GM19324 (cell line): ENCODE measurements at regions not wholly inside any gene's neighbourhood (a gene's known extent, or its start where the extent isn't known, plus 50 kb on each side); places are given as distances from the start of the nearest gene placed in this dataset.

Source experiments
- ATAC-seq: cut with Tn5 transposase; IDR thresholded peaks from one replicate; pipeline ENCODE4 v1.9.1; 2021; ENCODE audit warnings: mild to moderate bottlenecking, moderate library complexity; ENCODE audit not compliant: unreplicated experiment, low FRiP score

GRCh38 chr16:65634291-65634690 lies 512.4 kb upstream of the CDH11 start:
- no peak for ATAC-seq

GRCh38 chr16:65624666-65625065 lies 502.8 kb upstream of the CDH11 start:
- no peak for ATAC-seq

- ATAC-seq: no peak
These were observed 502.4 kb upstream of the CDH11 start for GRCh38 chr16:65624229-65624628.

GRCh38 chr16:65622871-65623270 lies 501.0 kb upstream of the CDH11 start:
- ATAC-seq: no peak

- no peak for ATAC-seq
These were observed 500.3 kb upstream of the CDH11 start for GRCh38 chr16:65622151-65622550.

- ATAC-seq: no peak
These were observed 499.8 kb upstream of the CDH11 start for GRCh38 chr16:65621640-65622039.

- ATAC-seq: no peak
These were observed 497.7 kb upstream of the CDH11 start for GRCh38 chr16:65619606-65620005.

- no peak for ATAC-seq
These were observed 497.1 kb upstream of the CDH11 start for GRCh38 chr16:65618931-65619330.

- no peak for ATAC-seq
These were observed 496.5 kb upstream of the CDH11 start for GRCh38 chr16:65618333-65618732.

- no peak for ATAC-seq
These were observed 495.6 kb upstream of the CDH11 start for GRCh38 chr16:65617421-65617820.

GRCh38 chr16:65608455-65608854 lies 486.6 kb upstream of the CDH11 start:
- ATAC-seq: no peak

GRCh38 chr16:65604771-65605170 lies 482.9 kb upstream of the CDH11 start:
- ATAC-seq: no peak

- no peak for ATAC-seq
These were observed 479.9 kb upstream of the CDH11 start for GRCh38 chr16:65601781-65602180.

GRCh38 chr16:65600629-65601028 lies 478.8 kb upstream of the CDH11 start:
- ATAC-seq: no peak

GRCh38 chr16:65600046-65600445 lies 478.2 kb upstream of the CDH11 start:
- no peak for ATAC-seq

- no peak for ATAC-seq
These were observed 476.8 kb upstream of the CDH11 start for GRCh38 chr16:65598621-65599020.

- no peak for ATAC-seq
These were observed 461.6 kb upstream of the CDH11 start for GRCh38 chr16:65583498-65583897.

GRCh38 chr16:65579050-65579449 lies 457.2 kb upstream of the CDH11 start:
- no peak for ATAC-seq

GRCh38 chr16:65576631-65577030 lies 454.8 kb upstream of the CDH11 start:
- ATAC-seq: no peak

GRCh38 chr16:65576139-65576538 lies 454.3 kb upstream of the CDH11 start:
- no peak for ATAC-seq

GRCh38 chr16:65574326-65574966 lies 452.6 kb upstream of the CDH11 start:
- no peak for ATAC-seq

- ATAC-seq: no peak
These were observed 450.3 kb upstream of the CDH11 start for GRCh38 chr16:65572156-65572555.

- ATAC-seq: no peak
These were observed 448.4 kb upstream of the CDH11 start for GRCh38 chr16:65570261-65570660.
